ENCODE measurements at regions not wholly inside any gene's neighbourhood (a gene's known extent, or its start where the extent isn't known, plus 50 kb on each side); places are given as distances from the start of the nearest gene placed in this dataset.

- no peak overlapping the region for H3K14ac ChIP-seq (ENCODE audit: low read length in 2 of 2)
- 76% methylated on average over 7 of the region's 8 CpGs for WGBS
- no peak overlapping the region for H2AFZ ChIP-seq (ENCODE audit: low read depth, low read length)
- no peak overlapping the region for H2BK15ac ChIP-seq (ENCODE audit: low read depth, poor library complexity, severe bottlenecking)
- no peak overlapping the region for H3K9ac ChIP-seq (ENCODE audit: low read length)
- no peak overlapping the region for H3K4me3 ChIP-seq (ENCODE audit: insufficient read depth in 1 of 2, low read depth in 1 of 2, low read length in 2 of 2)
- H3K4me2 ChIP-seq (ENCODE audit: low read length, poor library complexity, severe bottlenecking): no peak overlapping the region
- H3K23ac ChIP-seq (ENCODE audit: low read length in 2 of 2): no peak overlapping the region
- H4K8ac ChIP-seq (ENCODE audit: low read length): no peak overlapping the region
- H2BK12ac ChIP-seq (ENCODE audit: low read length in 2 of 2): no peak overlapping the region
- H3K4me1 ChIP-seq (ENCODE audit: control insufficient read depth, insufficient read depth, low read depth, low read length): peaks cover 7% of the 10 kb centered on the region
- H3K36me3 ChIP-seq (ENCODE audit: control insufficient read depth in 1 of 2, insufficient read depth in 2 of 2, low read depth in 1 of 2, low read length in 2 of 2): no peaks in the 10 kb centered on the region
- no peaks in the 10 kb centered on the region for H3K27me3 ChIP-seq (ENCODE audit: control insufficient read depth in 1 of 2, insufficient read depth in 1 of 2, low read length in 2 of 2)
- H3K9me3 ChIP-seq (ENCODE audit: control insufficient read depth, low read length): no peaks in the 10 kb centered on the region
- no peak overlapping the region for H2BK5ac ChIP-seq (ENCODE audit: low read depth, low read length, poor library complexity, severe bottlenecking)
- H2BK120ac ChIP-seq (ENCODE audit: low read depth, low read length): no peak overlapping the region
- no peak overlapping the region for H3K4ac ChIP-seq (ENCODE audit: low read depth in 1 of 2, low read length in 2 of 2)
- no peak overlapping the region for H3K18ac ChIP-seq (ENCODE audit: low read depth in 1 of 2, low read length in 2 of 2)
- DNase-seq: no peak
- H3K79me1 ChIP-seq (replicated peaks; ENCODE audit: low read length, poor library complexity, severe bottlenecking): no peaks in the 10 kb centered on the region
- H2AK5ac ChIP-seq (ENCODE audit: low read length, severe bottlenecking): no peak overlapping the region
- H3K27ac ChIP-seq (ENCODE audit: low read length, poor library complexity, severe bottlenecking): no peak overlapping the region
- H4K91ac ChIP-seq (ENCODE audit: low read length): no peak overlapping the region
These were observed 164.0 kb upstream of the MAF start for GRCh38 chr16:79764415-79765110.

- no peak overlapping the region for H3K9ac ChIP-seq (ENCODE audit: low read length)
- no peak overlapping the region for H3K23ac ChIP-seq (ENCODE audit: low read length in 2 of 2)
- 97% methylated on average over 3 of the region's 3 CpGs for WGBS
- H3K4me2 ChIP-seq (ENCODE audit: low read length, poor library complexity, severe bottlenecking): no peak overlapping the region
- H2BK12ac ChIP-seq (ENCODE audit: low read length in 2 of 2): no peak overlapping the region
- no peak overlapping the region for H2BK120ac ChIP-seq (ENCODE audit: low read depth, low read length)
- H4K91ac ChIP-seq (ENCODE audit: low read length): no peak overlapping the region
- no peak overlapping the region for H3K27ac ChIP-seq (ENCODE audit: low read length, poor library complexity, severe bottlenecking)
- DNase-seq: no peak
- no peaks in the 10 kb centered on the region for H3K79me1 ChIP-seq (replicated peaks; ENCODE audit: low read length, poor library complexity, severe bottlenecking)
- H3K27me3 ChIP-seq (ENCODE audit: control insufficient read depth in 1 of 2, insufficient read depth in 1 of 2, low read length in 2 of 2): no peaks in the 10 kb centered on the region
- no peak overlapping the region for H2AFZ ChIP-seq (ENCODE audit: low read depth, low read length)
- peaks cover 3% of the 10 kb centered on the region for H3K4me1 ChIP-seq (ENCODE audit: control insufficient read depth, insufficient read depth, low read depth, low read length)
- H4K8ac ChIP-seq (ENCODE audit: low read length): no peak overlapping the region
- H3K36me3 ChIP-seq (ENCODE audit: control insufficient read depth in 1 of 2, insufficient read depth in 2 of 2, low read depth in 1 of 2, low read length in 2 of 2): no peaks in the 10 kb centered on the region
- no peak overlapping the region for H3K14ac ChIP-seq (ENCODE audit: low read length in 2 of 2)
- H2BK5ac ChIP-seq (ENCODE audit: low read depth, low read length, poor library complexity, severe bottlenecking): no peak overlapping the region
- no peak overlapping the region for H3K4me3 ChIP-seq (ENCODE audit: insufficient read depth in 1 of 2, low read depth in 1 of 2, low read length in 2 of 2)
- no peak overlapping the region for H3K4ac ChIP-seq (ENCODE audit: low read depth in 1 of 2, low read length in 2 of 2)
- no peaks in the 10 kb centered on the region for H3K9me3 ChIP-seq (ENCODE audit: control insufficient read depth, low read length)
- no peak overlapping the region for H2AK5ac ChIP-seq (ENCODE audit: low read length, severe bottlenecking)
- H3K18ac ChIP-seq (ENCODE audit: low read depth in 1 of 2, low read length in 2 of 2): no peak overlapping the region
- H2BK15ac ChIP-seq (ENCODE audit: low read depth, poor library complexity, severe bottlenecking): no peak overlapping the region
These were observed 161.7 kb upstream of the MAF start for GRCh38 chr16:79762217-79762616.

GRCh38 chr16:79758615-79759346 is 158.2 kb upstream of the MAF start:
- H3K36me3 ChIP-seq (ENCODE audit: control insufficient read depth in 1 of 2, insufficient read depth in 2 of 2, low read depth in 1 of 2, low read length in 2 of 2): no peaks in the 10 kb centered on the region
- no peak overlapping the region for H4K8ac ChIP-seq (ENCODE audit: low read length)
- H3K4me3 ChIP-seq (ENCODE audit: insufficient read depth in 1 of 2, low read depth in 1 of 2, low read length in 2 of 2): no peak overlapping the region
- H2BK5ac ChIP-seq (ENCODE audit: low read depth, low read length, poor library complexity, severe bottlenecking): no peak overlapping the region
- H3K9me3 ChIP-seq (ENCODE audit: control insufficient read depth, low read length): no peaks in the 10 kb centered on the region
- no peak overlapping the region for H2BK15ac ChIP-seq (ENCODE audit: low read depth, poor library complexity, severe bottlenecking)
- no peak overlapping the region for H2BK120ac ChIP-seq (ENCODE audit: low read depth, low read length)
- H2AFZ ChIP-seq (ENCODE audit: low read depth, low read length): no peak overlapping the region
- WGBS: 84% methylated on average over 8 of the region's 15 CpGs
- H3K9ac ChIP-seq (ENCODE audit: low read length): no peak overlapping the region
- H3K4me2 ChIP-seq (ENCODE audit: low read length, poor library complexity, severe bottlenecking): no peak overlapping the region
- no peak overlapping the region for H3K14ac ChIP-seq (ENCODE audit: low read length in 2 of 2)
- peak overlapping the region in 1 of 2 experiments; percentile 29 for H3K18ac ChIP-seq (ENCODE audit: low read depth in 1 of 2, low read length in 2 of 2)
- H3K4ac ChIP-seq (ENCODE audit: low read depth in 1 of 2, low read length in 2 of 2): no peak overlapping the region
- peak; percentile 7 for DNase-seq
- no peaks in the 10 kb centered on the region for H3K27me3 ChIP-seq (ENCODE audit: control insufficient read depth in 1 of 2, insufficient read depth in 1 of 2, low read length in 2 of 2)
- no peaks in the 10 kb centered on the region for H3K79me1 ChIP-seq (replicated peaks; ENCODE audit: low read length, poor library complexity, severe bottlenecking)
- H3K27ac ChIP-seq (ENCODE audit: low read length, poor library complexity, severe bottlenecking): no peak overlapping the region
- peak overlapping the region; percentile 68 for H2AK5ac ChIP-seq (ENCODE audit: low read length, severe bottlenecking)
- H2BK12ac ChIP-seq (ENCODE audit: low read length in 2 of 2): no peak overlapping the region
- no peak overlapping the region for H3K23ac ChIP-seq (ENCODE audit: low read length in 2 of 2)
- no peak overlapping the region for H4K91ac ChIP-seq (ENCODE audit: low read length)
- H3K4me1 ChIP-seq (ENCODE audit: control insufficient read depth, insufficient read depth, low read depth, low read length): peaks cover 5% of the 10 kb centered on the region

DNA sequence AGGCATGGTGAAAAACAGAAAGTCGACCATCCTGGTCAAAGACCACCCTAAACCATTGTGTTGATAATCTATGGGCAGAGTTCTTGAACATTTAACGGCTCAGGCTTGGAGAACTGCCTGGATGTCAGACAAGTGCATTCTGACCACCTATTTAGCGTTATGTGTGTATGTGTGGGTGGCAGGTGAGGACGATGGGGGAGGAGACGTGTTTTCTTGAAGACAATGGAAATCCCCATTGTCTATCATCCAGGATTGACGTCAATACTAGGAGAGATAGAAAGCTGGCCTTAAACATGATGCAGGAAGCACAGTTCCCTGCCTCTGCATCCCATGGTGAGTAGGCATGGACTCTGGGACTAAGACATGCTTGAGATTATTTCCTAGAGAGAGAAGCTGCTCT is 157.4 kb upstream of the MAF start:
- Histone ChIP-seq H4K91ac (ENCODE audit: low read length) (no peak overlapping the region), H3K23ac (ENCODE audit: low read length in 2 of 2) (no peak overlapping the region), H4K8ac (ENCODE audit: low read length) (no peak overlapping the region), H3K4me2 (ENCODE audit: low read length, poor library complexity, severe bottlenecking) (no peak overlapping the region), H3K4me3 (ENCODE audit: insufficient read depth in 1 of 2, low read depth in 1 of 2, low read length in 2 of 2) (no peak overlapping the region), H3K27ac (ENCODE audit: low read length, poor library complexity, severe bottlenecking) (no peak overlapping the region), H3K14ac (ENCODE audit: low read length in 2 of 2) (no peak overlapping the region), H2BK12ac (ENCODE audit: low read length in 2 of 2) (no peak overlapping the region), H2BK5ac (ENCODE audit: low read depth, low read length, poor library complexity, severe bottlenecking) (no peak overlapping the region), H2AFZ (ENCODE audit: low read depth, low read length) (no peak overlapping the region), H3K79me1 (replicated peaks; ENCODE audit: low read length, poor library complexity, severe bottlenecking) (no peaks in the 10 kb centered on the region), H3K9me3 (ENCODE audit: control insufficient read depth, low read length) (no peaks in the 10 kb centered on the region), H3K4me1 (ENCODE audit: control insufficient read depth, insufficient read depth, low read depth, low read length) (peaks cover 5% of the 10 kb centered on the region), H2AK5ac (ENCODE audit: low read length, severe bottlenecking) (no peak overlapping the region), H3K4ac (ENCODE audit: low read depth in 1 of 2, low read length in 2 of 2) (no peak overlapping the region), H3K9ac (ENCODE audit: low read length) (no peak overlapping the region), H3K27me3 (ENCODE audit: control insufficient read depth in 1 of 2, insufficient read depth in 1 of 2, low read length in 2 of 2) (no peaks in the 10 kb centered on the region), H3K36me3 (ENCODE audit: control insufficient read depth in 1 of 2, insufficient read depth in 2 of 2, low read depth in 1 of 2, low read length in 2 of 2) (no peaks in the 10 kb centered on the region), H2BK120ac (ENCODE audit: low read depth, low read length) (no peak overlapping the region), H3K18ac (ENCODE audit: low read depth in 1 of 2, low read length in 2 of 2) (no peak overlapping the region), H2BK15ac (ENCODE audit: low read depth, poor library complexity, severe bottlenecking) (no peak overlapping the region)
- no peak for DNase-seq
- 77% methylated on average over 6 of the region's 6 CpGs for WGBS
